ENCODE measurements at regions not wholly inside any gene's neighbourhood (a gene's known extent, or its start where the extent isn't known, plus 50 kb on each side); places are given as distances from the start of the nearest gene placed in this dataset.

- no peak overlapping the region for H3K23ac ChIP-seq (ENCODE audit: low read depth, low read length)
- BruUV-seq (replicated peaks): no TSS peak
- no peak overlapping the region for H2AFZ ChIP-seq (replicated peaks; ENCODE audit: low read length, poor library complexity)
- POLR2A ChIA-PET (ENCODE audit: unreplicated experiment): no interaction called here
- H2AK5ac ChIP-seq (ENCODE audit: low read depth, low read length): no peak overlapping the region
- H3K79me1 ChIP-seq (ENCODE audit: low read depth in 1 of 2, low read length in 2 of 2): no peaks in the 10 kb centered on the region
- intact Hi-C loops (cut with micrococcal nuclease): no loop called here
- no peak overlapping the region for H3K9ac ChIP-seq (ENCODE audit: low read depth, low read length)
- no peak overlapping the region for H3K4me2 ChIP-seq (ENCODE audit: low read depth, low read length)
- no peak overlapping the region for H3K4me3 ChIP-seq (ENCODE audit: insufficient read depth, low read depth, low read length)
- no peak overlapping the region for H2BK20ac ChIP-seq (ENCODE audit: low read depth, low read length)
- no peak overlapping the region for H3K4ac ChIP-seq (ENCODE audit: low read depth, low read length)
- H3K27ac ChIP-seq (ENCODE audit: insufficient read depth, low read length): no peak overlapping the region
- H2BK120ac ChIP-seq (ENCODE audit: low read depth, low read length): no peak overlapping the region
- TF ChIP-seq FOS (IDR thresholded peaks at IDR 0.05; ENCODE audit: low read depth, low read length): no peak
- TF ChIP-seq ELK1 (IDR thresholded peaks at IDR 0.05; ENCODE audit: borderline replicate concordance, low read depth, low read length): no peak
- TF ChIP-seq RCOR1 (IDR thresholded peaks at IDR 0.05; ENCODE audit: insufficient replicate concordance, low read length): no peak
- no peak for TF ChIP-seq MAFK (IDR thresholded peaks at IDR 0.05; ENCODE audit: low read depth, low read length)
- no peak for TF ChIP-seq MXI1 (IDR thresholded peaks at IDR 0.05; ENCODE audit: borderline replicate concordance, low read depth, low read length)
- TF ChIP-seq MAZ (IDR thresholded peaks at IDR 0.05; ENCODE audit: borderline replicate concordance, low read depth, low read length): no peak
- TF ChIP-seq CEBPB (IDR thresholded peaks at IDR 0.05; ENCODE audit: low read depth, low read length): no peak
- no peak for TF ChIP-seq USF2 (IDR thresholded peaks at IDR 0.05; ENCODE audit: low read depth, low read length)
- no peak for TF ChIP-seq CTCF (conservative IDR thresholded peaks at IDR 0.05; ENCODE audit: low read depth, low read length)
- no peak for TF ChIP-seq CHD1 (IDR thresholded peaks at IDR 0.05; ENCODE audit: low read depth, low read length)
- in situ Hi-C loops (cut with MboI; ENCODE audit: low sequenced_read_pairs): no loop called here
- H3K27me3 ChIP-seq (ENCODE audit: control insufficient read depth, insufficient read depth, low read length): no peaks in the 10 kb centered on the region; the same call in 1 of the 2 replicates
- no peak overlapping the region for H3K14ac ChIP-seq (replicated peaks; ENCODE audit: low read depth, low read length)
- ATAC-seq (ENCODE audit: low read depth) (no peak), DNase-seq (no peak)
- no peak overlapping the region for H2AK9ac ChIP-seq (replicated peaks; ENCODE audit: low read depth, low read length, poor library complexity)
- dilution Hi-C loops (cut with HindIII; ENCODE audit: low sequenced_read_pairs, unreplicated experiment): no loop called here
- H4K5ac ChIP-seq (ENCODE audit: low read depth, low read length): no peak overlapping the region
- H3K18ac ChIP-seq (ENCODE audit: low read depth, low read length): no peak overlapping the region
- no peak overlapping the region for H3K56ac ChIP-seq (ENCODE audit: extremely low read depth, insufficient read depth, low read length)
- H3K9me1 ChIP-seq (ENCODE audit: insufficient read depth, low read length): no peaks in the 10 kb centered on the region
- H2BK5ac ChIP-seq (ENCODE audit: low read depth, low read length, poor library complexity, severe bottlenecking): no peak overlapping the region
- H3K4me1 ChIP-seq (ENCODE audit: control insufficient read depth, insufficient read depth, low read length): no peaks in the 10 kb centered on the region
- H4K8ac ChIP-seq (ENCODE audit: low read depth in 2 of 2, low read length in 2 of 2): no peak overlapping the region
- WGBS, 2 experiments (ENCODE audit: extremely low coverage in 2 of 2, insufficient read length in 1 of 2): 0% methylated on average over 2 of the region's 8 CpGs; no CpG with 5 or more reads in 1 of the 2 experiments
- no peaks in the 10 kb centered on the region for H3K36me3 ChIP-seq (ENCODE audit: control insufficient read depth, insufficient read depth, low read length)
- H4K91ac ChIP-seq (ENCODE audit: insufficient read depth, low read depth, low read length): no peak overlapping the region
- no peaks in the 10 kb centered on the region for H3K9me3 ChIP-seq (ENCODE audit: control insufficient read depth, insufficient read depth, low read length)
- CTCF ChIA-PET: no interaction called here
- H2BK15ac ChIP-seq (ENCODE audit: low read depth, low read length): no peak overlapping the region
- H4K20me1 ChIP-seq (ENCODE audit: insufficient read depth, low read length): no peaks in the 10 kb centered on the region
Measured at GRCh38 chr4:41839916-41840854, 91.7 kb upstream of the PHOX2B start.
